GM18505 (cell line): ENCODE measurements at regions not wholly inside any gene's neighbourhood (a gene's known extent, or its start where the extent isn't known, plus 50 kb on each side); places are given as distances from the start of the nearest gene placed in this dataset.
"Not testable (repeated sequence)": the region's sequence is repeated elsewhere in the genome, so short reads cannot be mapped to it uniquely, and the experiment has no call there.

Source experiments
- ATAC-seq: cut with Tn5 transposase; IDR thresholded peaks from one replicate; pipeline ENCODE4 v1.9.1; 2021; ENCODE audit not compliant: unreplicated experiment
- POLR2A ChIP-seq: IDR thresholded peaks from 4 replicates; pipeline ENCODE4 v1.6.1; 2011; ENCODE audit warnings: borderline replicate concordance; ENCODE audit not compliant: insufficient read depth, insufficient read length; ENCODE audit errors: extremely low read depth

DNA sequence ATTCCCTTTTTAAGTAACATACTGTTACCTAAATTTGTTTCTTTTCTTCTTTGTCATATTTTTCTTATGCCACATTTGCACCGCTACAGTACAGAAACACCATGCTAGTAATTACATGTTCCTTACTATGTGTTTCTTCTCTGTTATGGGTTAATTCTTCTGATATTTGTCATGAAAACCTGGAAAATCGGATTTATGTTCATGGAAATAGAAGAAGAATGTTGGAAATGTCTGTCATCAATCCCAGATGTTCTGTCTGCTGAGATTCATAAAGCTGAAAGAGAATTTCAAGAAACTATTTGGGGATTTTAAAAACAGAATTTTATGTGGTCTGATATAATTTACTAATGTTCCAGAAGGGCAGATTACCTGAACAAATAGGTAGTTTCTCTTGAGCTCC, 305.2 kb upstream of the NREP start:
- no peak for ATAC-seq
- no peak for TF ChIP-seq POLR2A

DNA sequence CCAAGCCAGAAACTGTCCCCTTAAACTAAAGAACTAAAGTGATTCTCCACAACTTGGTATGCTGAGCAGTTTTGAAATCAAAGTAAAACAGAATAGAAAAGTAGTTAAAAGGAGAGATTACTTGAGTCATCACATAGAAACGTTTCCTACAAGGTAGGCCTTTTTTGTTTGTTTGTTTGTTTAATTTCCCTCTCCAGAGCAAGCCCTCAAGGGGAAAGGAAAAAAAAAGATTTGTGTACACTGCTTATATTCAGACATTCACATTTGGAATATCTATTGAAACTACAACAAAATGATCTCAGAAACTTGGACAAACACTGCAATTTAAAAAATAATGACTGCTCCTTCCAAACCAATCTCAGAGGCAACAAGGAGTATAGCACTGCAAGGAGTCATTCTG, 304.7 kb upstream of the NREP start:
- no peak for TF ChIP-seq POLR2A
- no peak for ATAC-seq

DNA sequence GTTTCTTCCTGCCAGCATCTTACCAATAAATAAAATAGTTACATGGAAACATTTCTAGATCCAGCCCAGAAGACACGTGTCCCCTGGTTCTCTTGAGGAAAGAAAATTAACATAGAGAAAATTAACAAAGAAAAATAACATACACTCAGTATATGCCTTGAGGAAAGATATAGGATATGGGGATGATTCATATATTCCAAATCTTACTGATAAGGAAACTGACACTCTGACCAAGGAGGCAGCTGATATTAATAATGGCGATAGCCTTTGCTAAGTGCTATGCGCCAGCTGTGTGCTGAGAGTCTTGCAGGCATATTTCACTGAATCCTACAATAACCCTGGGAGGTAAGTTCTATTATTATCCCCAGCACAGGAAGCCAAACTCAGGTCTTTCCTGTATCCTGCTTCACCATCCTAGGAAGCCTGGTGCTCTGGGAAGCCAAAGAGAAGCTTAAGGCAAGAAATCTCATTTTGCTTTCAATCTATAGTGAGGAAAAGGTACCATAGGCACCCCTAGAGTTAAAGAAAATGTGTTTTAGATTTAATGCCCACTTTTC, 302.7 kb upstream of the NREP start:
- no peak for ATAC-seq
- TF ChIP-seq POLR2A, result no peak

DNA sequence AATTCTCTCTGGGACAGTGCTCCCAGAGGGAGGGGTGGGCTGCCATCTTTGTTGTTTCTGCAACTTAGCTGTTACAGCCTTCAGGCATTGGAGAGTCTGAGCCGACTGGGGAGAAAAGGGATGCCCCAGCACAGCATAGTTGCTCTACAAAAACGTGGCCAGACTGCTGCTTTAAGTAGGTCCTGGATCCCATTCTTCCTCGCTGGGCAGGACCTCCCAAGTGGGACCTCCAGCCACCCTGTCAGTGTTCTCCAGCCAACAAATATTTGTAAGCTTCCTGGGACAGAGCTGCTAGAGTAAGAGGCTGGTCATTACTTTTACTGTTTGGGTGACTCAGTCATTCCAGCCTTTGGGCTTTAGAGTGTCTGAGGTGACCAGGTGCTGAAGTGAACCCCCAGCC, 292.7 kb upstream of the NREP start:
- no peak for TF ChIP-seq POLR2A
- no peak for ATAC-seq

DNA sequence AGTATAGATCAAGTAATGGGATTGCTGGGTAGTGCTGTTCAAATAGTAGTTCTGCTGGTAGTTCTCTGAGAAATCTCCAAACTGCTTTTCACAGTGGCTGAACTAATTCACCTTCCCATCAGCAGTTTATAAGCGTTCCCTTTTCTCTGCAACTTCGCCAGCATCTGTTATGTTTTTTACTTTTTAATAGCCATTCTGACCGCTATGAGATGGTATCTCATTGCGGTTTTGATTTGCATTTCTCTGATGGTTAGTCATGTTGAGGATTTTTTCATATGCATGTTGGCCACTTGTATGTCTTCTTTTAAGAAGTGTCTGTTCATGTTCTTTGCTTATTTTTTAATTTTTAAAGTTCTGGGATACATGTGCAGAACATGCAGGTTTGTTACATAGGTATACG, 279.2 kb upstream of the NREP start:
- TF ChIP-seq POLR2A, result no peak
- no peak for ATAC-seq

DNA sequence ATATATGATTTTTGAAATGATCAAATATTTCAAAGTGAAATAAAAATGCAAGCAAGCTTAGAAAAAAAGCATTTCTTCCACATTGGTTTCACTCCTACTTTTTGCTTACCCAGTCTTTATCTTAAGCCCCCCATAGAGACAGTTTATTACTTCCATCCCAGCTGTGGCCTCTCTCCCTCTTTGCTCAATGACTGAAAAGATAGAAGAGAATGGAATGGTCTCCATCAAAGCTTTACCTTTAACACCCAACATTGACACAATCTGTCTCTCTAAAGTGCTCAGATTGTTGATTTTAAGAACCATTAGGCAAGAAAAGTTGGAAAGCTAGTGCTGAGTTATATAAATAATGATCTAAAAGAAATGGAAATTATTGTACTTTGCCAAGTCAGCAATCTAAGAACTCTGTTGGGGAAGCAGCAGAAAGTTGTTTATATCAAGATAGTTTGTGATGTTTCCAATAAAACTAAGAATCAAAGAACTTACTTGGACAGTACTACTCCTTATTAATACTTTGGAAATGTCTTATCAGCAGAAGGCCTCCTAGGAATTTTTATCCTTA, 277.5 kb upstream of the NREP start:
- no peak for ATAC-seq
- TF ChIP-seq POLR2A, result no peak

DNA sequence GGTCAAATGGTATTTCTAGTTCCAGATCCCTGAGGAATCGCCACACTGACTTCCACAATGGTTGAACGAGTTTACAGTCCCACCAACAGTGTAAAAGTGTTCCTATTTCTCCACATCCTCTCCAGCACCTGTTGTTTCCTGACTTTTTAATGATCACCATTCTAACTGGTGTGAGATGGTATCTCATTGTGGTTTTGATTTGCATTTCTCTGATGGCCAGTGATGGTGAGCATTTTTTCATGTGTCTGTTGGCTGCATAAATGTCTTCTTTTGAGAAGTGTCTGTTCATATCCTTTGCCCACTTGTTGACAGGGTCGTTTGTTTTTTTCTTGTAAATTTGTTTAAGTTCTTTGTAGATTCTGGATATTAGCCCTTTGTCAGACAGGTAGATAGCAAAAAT, 269.9 kb upstream of the NREP start:
- not testable (repeated sequence) for ATAC-seq

DNA sequence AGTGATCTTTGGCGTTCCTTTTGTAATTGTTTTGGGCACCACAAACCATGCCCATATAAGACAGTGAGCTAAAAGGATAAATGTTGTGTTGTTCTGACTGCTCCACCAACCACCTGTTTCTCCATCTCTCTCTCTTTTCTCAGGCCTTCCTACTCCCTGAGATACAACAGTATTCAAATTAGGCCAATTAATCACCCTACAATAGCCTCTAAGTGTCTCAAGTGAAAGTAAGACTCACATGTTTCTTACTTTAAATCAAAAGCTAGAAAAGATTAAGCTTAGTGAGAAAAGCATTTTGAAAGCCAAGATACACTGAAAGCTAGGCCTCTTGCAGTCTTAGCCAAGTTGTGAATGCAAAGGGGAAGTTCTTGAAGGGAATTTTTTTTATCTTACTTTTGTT, 268.8 kb upstream of the NREP start:
- ATAC-seq, result no peak
- no peak for TF ChIP-seq POLR2A

DNA sequence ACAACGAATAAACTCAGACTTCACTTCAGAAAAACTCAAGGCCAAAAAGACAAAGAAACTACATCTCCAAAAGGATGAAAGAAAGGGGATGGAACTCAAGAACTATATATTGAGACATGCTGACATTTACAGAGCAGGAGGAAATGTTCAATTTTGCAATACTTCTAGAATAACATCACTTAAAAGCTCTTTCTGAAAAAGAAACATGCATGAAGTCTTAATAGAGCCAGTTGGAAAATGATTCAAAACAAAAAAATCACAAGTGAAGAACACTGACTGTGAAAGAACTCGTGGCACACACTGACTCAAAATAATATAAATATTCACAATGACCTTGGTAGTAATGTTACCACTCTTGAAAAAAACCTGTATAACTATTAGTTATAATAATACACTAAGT, 267.8 kb upstream of the NREP start:
- TF ChIP-seq POLR2A, result no peak

DNA sequence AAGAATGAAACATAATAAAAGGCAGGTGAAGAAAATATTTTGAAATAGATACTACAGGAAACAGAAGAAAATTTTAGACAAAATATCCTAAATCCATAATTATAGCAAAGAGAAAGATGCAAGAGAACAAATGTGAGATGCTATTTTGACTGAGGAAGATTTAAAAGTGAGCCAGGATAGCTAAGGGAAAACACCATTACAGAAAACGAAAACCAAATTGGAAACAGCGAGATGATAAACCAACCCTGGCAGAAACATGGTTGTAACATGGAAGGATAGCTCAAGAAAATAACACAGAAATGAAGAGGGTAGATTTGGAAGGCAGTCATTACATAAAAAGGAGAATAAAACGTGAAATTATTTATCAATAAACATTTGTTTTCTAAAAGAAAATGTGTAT, 267.2 kb upstream of the NREP start:
- no peak for TF ChIP-seq POLR2A
- no peak for ATAC-seq

More for the DNA sequence above, 267.8 kb upstream of the NREP start:
- ATAC-seq, result no peak

DNA sequence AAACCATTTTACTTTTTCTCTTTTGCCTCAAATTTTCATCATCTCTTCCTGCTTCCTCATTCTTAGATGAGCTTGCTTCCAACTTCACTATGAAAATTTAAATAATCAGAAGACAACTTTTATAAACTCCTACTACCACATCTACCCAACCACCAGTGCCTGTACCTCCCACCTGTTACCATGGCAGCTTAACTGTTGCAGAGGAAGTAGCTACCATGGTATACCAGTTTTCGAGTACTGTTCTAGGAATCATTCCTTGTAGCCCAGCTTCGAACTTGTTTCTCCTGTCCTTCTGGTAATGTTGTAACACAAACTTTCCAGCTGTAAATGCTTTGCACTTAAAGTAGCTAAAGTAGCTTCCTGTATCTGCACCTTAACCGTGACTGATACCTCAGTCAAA, 266.8 kb upstream of the NREP start:
- ATAC-seq, result no peak
- TF ChIP-seq POLR2A, result no peak

DNA sequence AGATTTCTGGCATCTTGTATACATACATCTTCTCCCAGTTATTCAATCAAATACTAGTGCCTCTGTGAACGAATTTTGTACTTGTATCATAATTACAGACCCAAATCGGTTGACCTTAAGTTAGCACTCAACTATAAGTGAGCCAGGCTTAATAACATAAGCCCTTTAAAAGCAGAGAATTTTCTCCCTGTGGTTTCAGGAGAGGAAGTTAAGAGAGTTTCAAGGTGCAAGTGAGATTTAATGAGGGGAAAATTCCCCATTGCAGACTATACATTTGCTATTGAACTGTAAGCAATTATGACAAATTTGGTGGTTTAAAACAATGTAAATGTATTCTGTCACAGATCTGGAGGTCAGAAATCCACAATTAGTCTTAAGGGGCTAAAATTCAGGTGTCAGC, 261.9 kb upstream of the NREP start:
- TF ChIP-seq POLR2A, result no peak
- ATAC-seq, result no peak

DNA sequence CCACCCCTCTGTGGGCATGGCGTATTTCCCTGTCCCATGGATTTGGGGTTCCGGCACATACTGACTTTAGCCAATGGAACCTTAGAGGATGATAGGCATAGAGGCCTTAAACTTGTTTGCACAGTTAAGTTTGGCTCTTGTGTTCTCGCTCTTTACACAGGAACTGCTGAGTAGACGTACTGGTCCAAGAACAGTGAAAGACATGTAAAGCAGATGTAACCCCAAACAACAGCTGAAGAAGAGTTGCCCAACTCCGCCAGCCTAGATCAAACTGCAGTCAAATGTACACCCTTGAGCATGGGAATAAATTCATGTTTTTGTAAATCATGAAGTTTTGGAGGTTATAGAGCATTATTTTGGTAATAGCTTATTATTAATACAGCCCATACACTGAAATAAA, 260.0 kb upstream of the NREP start:
- TF ChIP-seq POLR2A, result no peak
- no peak for ATAC-seq

DNA sequence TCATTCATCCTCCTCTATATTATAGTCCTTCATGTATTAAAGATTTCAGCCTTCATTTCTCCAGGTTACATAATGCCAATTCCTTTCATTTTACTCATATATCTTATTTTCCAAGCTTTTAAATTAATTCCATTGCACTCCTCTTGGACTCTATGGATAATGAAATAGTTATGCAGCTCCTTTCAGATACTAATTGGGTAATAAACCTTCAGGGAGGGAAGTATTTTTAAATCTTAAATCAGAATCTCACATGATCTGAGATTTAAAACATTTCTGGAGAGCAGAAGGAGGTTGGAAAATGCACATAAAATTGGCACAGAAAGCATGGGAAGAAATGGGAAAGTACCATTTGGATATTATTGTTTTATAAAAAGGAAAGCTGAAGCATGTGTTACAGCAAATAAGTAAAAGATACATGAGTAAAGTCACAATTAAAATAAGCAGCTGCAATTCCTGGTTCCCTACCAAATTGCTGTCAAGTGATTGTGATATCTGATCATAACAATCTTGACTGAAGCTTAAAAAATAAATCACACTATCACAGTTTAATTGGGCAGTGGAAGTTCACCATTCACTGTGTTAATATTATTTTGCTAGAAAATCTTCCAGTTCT, 257.9 kb upstream of the NREP start:
- TF ChIP-seq POLR2A, result no peak
- ATAC-seq, result no peak

DNA sequence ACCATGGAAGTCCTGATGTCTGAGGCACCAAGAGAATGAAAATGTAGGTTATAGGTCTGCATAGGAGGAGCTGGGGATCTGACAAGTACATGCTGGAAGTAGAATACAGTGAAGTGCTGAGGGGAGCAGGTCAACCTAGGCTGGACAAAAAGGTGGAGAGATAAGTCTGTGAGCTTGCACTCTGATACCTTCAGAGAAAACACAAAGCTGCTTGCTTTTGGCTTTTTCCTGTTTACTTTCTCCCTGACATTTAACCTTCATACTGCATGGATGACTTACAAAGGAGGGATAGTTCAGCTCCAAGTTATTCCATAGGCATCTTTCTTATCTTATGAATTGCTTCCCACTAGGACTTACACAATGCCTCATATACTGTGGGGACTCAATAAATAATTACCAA, 256.7 kb upstream of the NREP start:
- no peak for ATAC-seq
- no peak for TF ChIP-seq POLR2A
